Neural progenitor cell (in vitro differentiated cells): ENCODE measurements at regions not wholly inside any gene's neighbourhood (a gene's known extent, or its start where the extent isn't known, plus 50 kb on each side); places are given as distances from the start of the nearest gene placed in this dataset.

Experiments
- DNase-seq: peaks from one replicate; pipeline ENCODE4 v3.0.0-alpha.2; 2016; ENCODE audit warnings: low spot score
- H2AFZ ChIP-seq: fragments of 200-600 bp; sonication (generic); replicated peaks from 2 replicates; pipeline ENCODE4 v1.6.1; 2016; ENCODE audit warnings: antibody characterized with exemption
- H3F3A ChIP-seq: fragments of 200-600 bp; sonication (generic); 2 replicates; pipeline ENCODE4 v1.6.1; 2016; ENCODE audit warnings: antibody characterized with exemption, low read depth
- H3K27ac ChIP-seq: fragments of 200-600 bp; sonication (generic); 2 replicates; pipeline ENCODE4 v1.5.1; 2016; ENCODE audit warnings: mild to moderate bottlenecking
- H3K27me3 ChIP-seq: fragments of 200-600 bp; sonication (generic); 2 replicates; pipeline ENCODE4 v1.6.1; 2016; ENCODE audit warnings: mild to moderate bottlenecking, moderate library complexity
- H3K36me3 ChIP-seq: fragments of 200-600 bp; sonication (generic); 2 replicates; pipeline ENCODE4 v1.5.1; 2016
- H3K4me1 ChIP-seq: fragments of 200-600 bp; sonication (generic); 2 replicates; pipeline ENCODE4 v1.6.1; 2016; ENCODE audit warnings: mixed run types
- H3K4me2 ChIP-seq: fragments of 200-600 bp; sonication (generic); 2 replicates; pipeline ENCODE4 v1.6.1; 2016
- H3K4me3 ChIP-seq: fragments of 200-600 bp; sonication (generic); 2 replicates; pipeline ENCODE4 v1.5.1; 2016
- H3K79me2 ChIP-seq: fragments of 200-600 bp; sonication (generic); 2 replicates; pipeline ENCODE4 v1.6.1; 2016; ENCODE audit warnings: low read depth
- H3K9ac ChIP-seq: fragments of 200-600 bp; sonication (generic); 2 replicates; pipeline ENCODE4 v1.6.1; 2016
- H3K9me3 ChIP-seq: fragments of 200-600 bp; sonication (generic); 2 replicates; pipeline ENCODE4 v1.5.1; 2016; ENCODE audit warnings: low read depth
- H4K20me1 ChIP-seq: fragments of 200-600 bp; sonication (generic); 2 replicates; pipeline ENCODE4 v1.6.1; 2016; ENCODE audit warnings: low read depth
- H3K27ac Mint-ChIP-seq: 3 replicates; pipeline ENCODE4 v1.8.0; 2021; ENCODE audit warnings: mixed read lengths
- H3K27me3 Mint-ChIP-seq: 2 replicates; pipeline ENCODE4 v1.8.0; 2022; ENCODE audit warnings: low read depth, mild to moderate bottlenecking, inconsistent platforms, moderate library complexity, mixed read lengths; ENCODE audit not compliant: insufficient read depth
- H3K36me3 Mint-ChIP-seq: 3 replicates; pipeline ENCODE4 v1.8.0; 2021; ENCODE audit warnings: mixed read lengths
- H3K4me1 Mint-ChIP-seq: 3 replicates; pipeline ENCODE4 v1.8.0; 2021; ENCODE audit warnings: mixed read lengths
- H3K4me3 Mint-ChIP-seq: 3 replicates; pipeline ENCODE4 v1.8.0; 2021; ENCODE audit warnings: mild to moderate bottlenecking, moderate library complexity, mixed read lengths
- H3K9me3 Mint-ChIP-seq: 3 replicates; pipeline ENCODE4 v1.8.0; 2020; ENCODE audit warnings: mixed read lengths
- CTCF ChIP-seq: fragments of 200-600 bp; sonication (generic); IDR thresholded peaks from 2 replicates; pipeline ENCODE4 v1.5.1; 2017; ENCODE audit warnings: antibody characterized with exemption, mild to moderate bottlenecking
- EZH2 ChIP-seq: fragments of 200-600 bp; sonication (generic); IDR thresholded peaks from 2 replicates; pipeline ENCODE4 v1.6.1; 2017; ENCODE audit warnings: antibody characterized with exemption, mild to moderate bottlenecking, moderate library complexity
- EZH2phosphoT487 ChIP-seq: fragments of 200-600 bp; sonication (generic); IDR thresholded peaks from 2 replicates; pipeline ENCODE4 v1.6.1; 2017; ENCODE audit warnings: antibody characterized with exemption

- H3K9ac ChIP-seq: no peak overlapping the region
- no peak for DNase-seq
- H3F3A ChIP-seq: no peaks in the 10 kb centered on the region
- H3K27ac ChIP-seq: no peak overlapping the region
- H3K9me3 Mint-ChIP-seq: no peaks in the 10 kb centered on the region
- TF ChIP-seq EZH2phosphoT487: no peak
- TF ChIP-seq EZH2: no peak
- no peak for TF ChIP-seq CTCF
- peaks cover 9% of the 10 kb centered on the region for H3K4me1 Mint-ChIP-seq
- H3K27me3 ChIP-seq: no peaks in the 10 kb centered on the region
- no peaks in the 10 kb centered on the region for H3K79me2 ChIP-seq
- H2AFZ ChIP-seq: no peak overlapping the region
- H3K4me1 ChIP-seq: no peaks in the 10 kb centered on the region
- H3K4me3 Mint-ChIP-seq: no peak overlapping the region
- no peaks in the 10 kb centered on the region for H4K20me1 ChIP-seq
- H3K4me3 ChIP-seq: no peak overlapping the region
- no peaks in the 10 kb centered on the region for H3K27me3 Mint-ChIP-seq
- peaks cover 2% of the 10 kb centered on the region for H3K36me3 Mint-ChIP-seq
- H3K36me3 ChIP-seq: no peaks in the 10 kb centered on the region
- no peak overlapping the region for H3K4me2 ChIP-seq
- H3K9me3 ChIP-seq: no peaks in the 10 kb centered on the region
- H3K27ac Mint-ChIP-seq: no peak overlapping the region
Observed at GRCh38 chr2:167423731-167424130, 535.5 kb downstream of the XIRP2 start.

- H3K79me2 ChIP-seq: no peaks in the 10 kb centered on the region
- Mint-ChIP-seq H3K9me3 (peaks cover 10% of the 10 kb centered on the region), H3K27me3 (no peaks in the 10 kb centered on the region), H3K4me1 (peaks cover 9% of the 10 kb centered on the region), H3K36me3 (peaks cover 9% of the 10 kb centered on the region), H3K27ac (no peak overlapping the region), H3K4me3 (no peak overlapping the region)
- H3K27me3 ChIP-seq: no peaks in the 10 kb centered on the region
- H4K20me1 ChIP-seq: no peaks in the 10 kb centered on the region
- H3K4me1 ChIP-seq: no peaks in the 10 kb centered on the region
- TF ChIP-seq EZH2 (no peak), EZH2phosphoT487 (no peak), CTCF (no peak)
- H3K4me3 ChIP-seq: no peak overlapping the region
- H3K27ac ChIP-seq: no peak overlapping the region
- H3K36me3 ChIP-seq: no peaks in the 10 kb centered on the region
- DNase-seq: no peak
- no peaks in the 10 kb centered on the region for H3K9me3 ChIP-seq
- no peak overlapping the region for H3K4me2 ChIP-seq
- H3F3A ChIP-seq: no peaks in the 10 kb centered on the region
- H3K9ac ChIP-seq: no peak overlapping the region
- H2AFZ ChIP-seq: no peak overlapping the region
Observed at GRCh38 chr2:167420211-167420610, 531.9 kb downstream of the XIRP2 start.

GRCh38 chr2:167415068-167415467 is 526.8 kb downstream of the XIRP2 start:
- H4K20me1 ChIP-seq: no peaks in the 10 kb centered on the region
- no peaks in the 10 kb centered on the region for H3K4me1 Mint-ChIP-seq
- H3K9me3 ChIP-seq: peaks cover 8% of the 10 kb centered on the region
- H2AFZ ChIP-seq: no peak overlapping the region
- no peak overlapping the region for H3K27ac ChIP-seq
- H3K9ac ChIP-seq: no peak overlapping the region
- H3K36me3 ChIP-seq: no peaks in the 10 kb centered on the region
- peaks cover 9% of the 10 kb centered on the region for H3K36me3 Mint-ChIP-seq
- no peak overlapping the region for H3K4me2 ChIP-seq
- no peaks in the 10 kb centered on the region for H3K27me3 Mint-ChIP-seq
- H3K27ac Mint-ChIP-seq: no peak overlapping the region
- H3K4me3 Mint-ChIP-seq: no peak overlapping the region
- no peaks in the 10 kb centered on the region for H3F3A ChIP-seq
- DNase-seq: no peak
- peaks cover 18% of the 10 kb centered on the region for H3K9me3 Mint-ChIP-seq
- H3K79me2 ChIP-seq: no peaks in the 10 kb centered on the region
- TF ChIP-seq CTCF: no peak
- TF ChIP-seq EZH2phosphoT487: no peak
- TF ChIP-seq EZH2: no peak
- H3K4me1 ChIP-seq: no peaks in the 10 kb centered on the region
- H3K4me3 ChIP-seq: no peak overlapping the region
- no peaks in the 10 kb centered on the region for H3K27me3 ChIP-seq

- peaks cover 7% of the 10 kb centered on the region for H3K4me1 Mint-ChIP-seq
- peaks cover 11% of the 10 kb centered on the region for H3K36me3 Mint-ChIP-seq
- H3K79me2 ChIP-seq: no peaks in the 10 kb centered on the region
- no peaks in the 10 kb centered on the region for H3K36me3 ChIP-seq
- TF ChIP-seq EZH2phosphoT487 (no peak), EZH2 (no peak), CTCF (no peak)
- H3K4me2 ChIP-seq: no peak overlapping the region
- H3K9me3 ChIP-seq: peaks cover 8% of the 10 kb centered on the region
- no peak overlapping the region for H3K27ac Mint-ChIP-seq
- H3K4me3 Mint-ChIP-seq: no peak overlapping the region
- peaks cover 9% of the 10 kb centered on the region for H3K4me1 ChIP-seq
- H3K9ac ChIP-seq: no peak overlapping the region
- no peaks in the 10 kb centered on the region for H4K20me1 ChIP-seq
- H3K27ac ChIP-seq: no peak overlapping the region
- H3K9me3 Mint-ChIP-seq: peaks cover 27% of the 10 kb centered on the region
- no peak overlapping the region for H3K4me3 ChIP-seq
- H3K27me3 ChIP-seq: no peaks in the 10 kb centered on the region
- DNase-seq: no peak
- H3F3A ChIP-seq: peaks cover 6% of the 10 kb centered on the region
- peaks cover 2% of the 10 kb centered on the region for H3K27me3 Mint-ChIP-seq
- H2AFZ ChIP-seq: no peak overlapping the region
Observed at GRCh38 chr2:167411367-167411766, 523.1 kb downstream of the XIRP2 start.
